Upper lobe of left lung (tissue), 4 donors: ENCODE measurements at regions not wholly inside any gene's neighbourhood (a gene's known extent, or its start where the extent isn't known, plus 50 kb on each side); places are given as distances from the start of the nearest gene placed in this dataset.

ENCODE experiments used
- CTCF ChIP-seq, 6 experiments: fragments of 450-650 bp in 4 of 6; fragments of 200-600 bp in 2 of 6; sonication (generic) in 2 of 6; IDR thresholded peaks; one replicate each; pipeline ENCODE4 v1.5.1; 2016 to 2019; ENCODE audit warnings: antibody characterized with exemption in 6 of 6
- EP300 ChIP-seq, 4 donors: sonication (generic); formaldehyde crosslinking; IDR thresholded peaks; one replicate each; pipeline ENCODE4 v1.5.1; 2017; ENCODE audit warnings: antibody characterized with exemption in 4 of 4, control low read depth in 2 of 4
- POLR2A ChIP-seq, 4 donors: fragments of 450-650 bp; IDR thresholded peaks; one replicate each; pipeline ENCODE4 v1.5.1; 2016 to 2017; ENCODE audit warnings: antibody characterized with exemption in 4 of 4, mild to moderate bottlenecking in 2 of 4
- POLR2AphosphoS5 ChIP-seq, 2 donors: sonication (generic); formaldehyde crosslinking; IDR thresholded peaks; one replicate each; pipeline ENCODE4 v1.5.1; 2017; ENCODE audit warnings: antibody characterized with exemption in 2 of 2

- no peak for TF ChIP-seq CTCF (IDR thresholded peaks at IDR 0.05)
- no peak for TF ChIP-seq EP300 (IDR thresholded peaks at IDR 0.05)
- TF ChIP-seq POLR2A (IDR thresholded peaks at IDR 0.05) = no peak
- no peak for TF ChIP-seq POLR2AphosphoS5 (IDR thresholded peaks at IDR 0.05)
Measured at GRCh38 chr5:30921388-30921787, 272.1 kb upstream of the CDH6 start.
